ENCODE measurements at regions not wholly inside any gene's neighbourhood (a gene's known extent, or its start where the extent isn't known, plus 50 kb on each side); places are given as distances from the start of the nearest gene placed in this dataset.

DNA sequence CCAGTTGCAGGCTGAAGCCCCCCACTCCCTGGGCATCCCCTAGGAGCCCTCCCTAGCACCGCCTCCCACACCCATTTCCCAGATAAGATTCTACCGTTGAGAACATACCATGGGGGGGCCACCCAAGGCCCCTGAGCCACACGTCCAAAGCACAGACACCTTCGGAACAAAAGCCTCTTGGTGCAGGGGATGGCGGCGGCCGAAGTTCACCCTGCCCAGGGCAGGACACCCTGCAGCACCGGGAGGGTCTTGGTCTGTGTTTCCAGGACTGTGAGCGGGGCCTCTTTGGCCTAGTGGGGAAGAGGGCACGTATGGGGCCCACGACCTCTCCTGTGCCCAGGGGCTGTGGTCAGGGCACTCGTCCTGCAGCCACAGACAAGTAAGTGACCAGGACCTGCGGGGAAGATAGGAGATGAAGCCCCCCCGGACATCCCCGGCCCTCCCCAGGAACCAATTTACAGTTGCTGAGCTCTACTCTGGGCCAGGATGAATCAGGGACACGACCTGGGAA lies 154.3 kb upstream of the C14orf180 start:
- DNase-seq (ENCODE audit: low read depth): no peak

- no peak for DNase-seq (ENCODE audit: low read depth)
Observed at GRCh38 chr14:104425763-104426646, 153.6 kb upstream of the C14orf180 start.

GRCh38 chr14:104427131-104427851 lies 152.3 kb upstream of the C14orf180 start:
- no peak for DNase-seq (ENCODE audit: low read depth)

DNA sequence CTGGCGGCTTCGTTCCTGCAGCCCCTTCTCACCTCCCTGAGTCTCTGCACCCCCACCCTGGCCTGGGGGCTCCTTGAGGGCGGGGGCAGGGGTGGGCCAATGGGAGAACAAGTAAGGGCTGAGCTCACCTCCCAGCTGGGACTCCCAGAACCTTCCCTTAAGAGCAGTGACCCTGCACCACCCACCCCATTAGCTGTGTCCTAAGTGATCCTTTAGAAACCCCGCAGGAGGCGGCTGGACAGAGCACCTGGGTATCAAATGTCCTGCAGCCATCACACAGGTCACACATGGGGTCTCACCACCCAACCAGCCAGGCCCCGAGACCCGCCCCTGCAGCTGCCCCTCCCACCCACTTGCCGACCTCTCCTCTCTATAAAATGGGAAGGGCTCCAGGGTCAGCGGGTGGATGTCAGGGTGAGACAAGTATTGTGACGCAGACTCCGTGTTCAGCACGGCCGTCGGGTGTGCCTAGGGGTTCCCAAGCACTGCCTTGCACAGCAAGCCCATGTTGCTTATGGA lies 151.2 kb upstream of the C14orf180 start:
- DNase-seq (ENCODE audit: low read depth): no peak

DNA sequence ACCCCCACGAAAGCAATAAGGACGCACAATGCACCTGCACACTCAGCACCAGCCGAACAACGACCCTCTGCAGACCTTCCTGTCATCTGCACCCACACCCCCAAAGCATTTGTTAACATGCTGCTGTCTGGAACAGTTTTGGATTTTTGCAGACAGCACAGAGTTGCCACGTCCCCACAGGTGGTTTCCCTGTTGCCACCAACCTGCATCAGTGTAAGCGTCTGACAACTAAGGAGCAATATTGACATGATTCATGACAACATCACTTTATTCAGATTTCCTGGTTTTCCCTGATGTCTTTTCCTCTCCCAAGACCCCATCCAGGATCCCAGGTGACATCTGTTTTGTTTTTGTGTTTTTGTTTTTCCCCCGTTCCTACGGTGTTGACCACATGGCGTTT lies 150.7 kb upstream of the C14orf180 start:
- no peak for DNase-seq (ENCODE audit: low read depth)

GRCh38 chr14:104429291-104429861 lies 150.2 kb upstream of the C14orf180 start:
- DNase-seq (ENCODE audit: low read depth): no peak

DNA sequence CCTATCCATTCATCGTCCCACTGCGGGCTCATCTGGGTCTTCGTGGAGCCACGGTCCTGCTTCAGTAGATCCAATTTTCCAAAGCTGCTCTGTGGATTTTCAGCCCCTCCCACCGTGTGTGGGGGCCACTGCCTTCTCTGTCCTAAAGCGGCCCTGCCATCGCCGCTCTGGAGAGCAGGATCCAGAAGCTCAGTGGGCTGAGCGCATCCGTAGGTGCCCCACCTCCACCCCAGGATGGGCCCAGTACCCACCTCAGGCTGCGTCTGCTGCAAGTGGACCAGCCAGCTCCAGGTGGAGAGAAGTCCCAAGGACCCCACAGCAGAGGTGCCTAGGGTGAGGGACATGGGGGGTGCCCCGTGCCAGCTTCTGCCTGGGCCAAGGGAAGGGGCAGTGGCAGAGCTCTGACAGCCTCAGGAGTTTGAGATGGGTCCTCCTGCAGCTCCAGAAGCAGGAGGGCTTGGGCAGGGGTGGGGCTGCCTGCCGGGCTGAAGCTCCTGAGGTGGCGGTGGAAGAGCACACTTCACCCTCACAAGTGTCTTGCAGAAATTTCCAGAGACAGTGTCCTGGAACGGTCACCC lies 148.1 kb upstream of the C14orf180 start:
- DNase-seq (ENCODE audit: low read depth): no peak

GRCh38 chr14:104431929-104432541 lies 147.5 kb upstream of the C14orf180 start:
- DNase-seq (ENCODE audit: low read depth): no peak

GRCh38 chr14:104432611-104433231 lies 146.8 kb upstream of the C14orf180 start:
- no peak for DNase-seq (ENCODE audit: low read depth)

GRCh38 chr14:104433401-104434213 lies 146.0 kb upstream of the C14orf180 start:
- DNase-seq (ENCODE audit: low read depth): no peak

DNA sequence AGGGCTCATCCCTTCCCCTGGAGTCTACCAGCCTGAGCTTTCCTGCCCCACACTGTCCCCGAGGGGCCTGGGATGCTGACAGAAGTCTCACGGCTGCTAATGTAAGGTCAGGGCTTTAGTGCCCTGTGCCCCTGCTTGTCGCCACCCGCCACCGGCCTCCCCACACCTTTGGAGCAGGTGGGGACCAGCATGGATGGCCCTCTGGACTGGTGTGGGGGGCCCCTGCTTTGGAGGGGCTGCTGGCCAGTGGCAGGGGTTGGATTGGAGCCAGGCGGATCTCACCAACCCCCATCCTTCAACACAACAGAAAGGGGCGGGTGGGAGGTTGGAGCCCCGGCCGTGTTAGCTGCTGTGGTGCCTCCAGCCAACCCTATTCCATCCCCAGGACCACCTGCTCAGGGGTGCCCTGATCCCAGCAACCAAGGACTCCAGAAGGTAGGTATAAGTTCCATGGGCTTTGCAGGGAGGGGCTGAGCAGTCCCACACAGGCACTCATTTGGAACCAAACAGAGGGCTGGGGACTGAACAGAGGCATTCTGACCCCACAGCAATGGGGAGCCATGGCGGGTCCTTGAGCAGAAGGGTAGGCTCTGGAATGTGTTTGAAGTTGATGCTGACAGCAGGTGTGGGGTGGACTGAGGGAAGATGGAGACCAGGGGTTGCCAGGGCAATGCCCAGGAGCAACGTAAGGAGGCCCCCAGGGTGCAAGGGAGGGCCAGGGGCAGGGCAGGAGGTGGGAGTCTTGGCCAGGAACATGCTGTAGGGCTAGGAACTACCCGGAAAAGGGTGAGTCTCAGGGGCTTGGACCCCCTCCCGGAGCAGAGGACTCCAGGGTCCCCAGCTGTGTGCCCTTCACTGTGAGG lies 145.1 kb upstream of the C14orf180 start:
- no peak for DNase-seq (ENCODE audit: low read depth)

GRCh38 chr14:104435147-104436046 lies 144.2 kb upstream of the C14orf180 start:
- DNase-seq (ENCODE audit: low read depth): no peak

GRCh38 chr14:104436047-104436591 lies 143.4 kb upstream of the C14orf180 start:
- DNase-seq (ENCODE audit: low read depth): no peak

GRCh38 chr14:104436741-104437701 lies 142.5 kb upstream of the C14orf180 start:
- DNase-seq (ENCODE audit: low read depth): no peak

- no peak for DNase-seq (ENCODE audit: low read depth)
Observed at GRCh38 chr14:104437703-104438102, 141.9 kb upstream of the C14orf180 start.

- DNase-seq (ENCODE audit: low read depth): no peak
Observed at GRCh38 chr14:104438166-104438887, 141.2 kb upstream of the C14orf180 start.
